ENCODE measurements at regions not wholly inside any gene's neighbourhood (a gene's known extent, or its start where the extent isn't known, plus 50 kb on each side); places are given as distances from the start of the nearest gene placed in this dataset.

DNA sequence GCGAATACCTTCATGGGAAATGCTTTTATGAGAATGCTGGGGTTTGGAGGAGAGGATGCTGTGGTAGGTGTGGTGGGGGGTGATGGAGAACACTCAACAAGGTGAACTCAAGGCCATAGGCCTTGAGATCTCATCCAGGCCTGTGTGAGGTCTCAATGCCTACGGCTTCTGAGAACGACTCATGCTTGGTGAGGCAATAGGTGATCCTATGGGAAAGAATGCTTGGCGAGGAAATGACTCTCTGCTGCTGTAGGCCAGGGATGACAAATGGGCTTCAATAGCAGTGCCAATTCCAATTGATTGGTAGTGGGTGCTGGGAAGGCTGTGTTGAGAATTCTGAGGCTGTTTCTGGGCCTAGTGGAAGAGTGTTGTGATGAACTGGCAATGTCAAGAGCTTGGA lies 280.2 kb upstream of the CLINT1 start:
- Histone ChIP-seq H3K27ac (no peak overlapping the region), H3K36me3 (replicated peaks in 1 of 2) (no peaks in the 10 kb centered on the region), H3K4me3 (no peak overlapping the region), H3K27me3 (no peaks in the 10 kb centered on the region), H3K9me3 (replicated peaks in 1 of 3) (no peaks in the 10 kb centered on the region), H3K4me1 (replicated peaks in 1 of 2) (no peaks in the 10 kb centered on the region)
- WGBS, 4 donors = 79 to 91% (median 86%) methylated on average over 4 of the region's 4 CpGs
- intact Hi-C loops (cut with DNase I) = no loop called here
- TF ChIP-seq POLR2A (IDR thresholded peaks at IDR 0.05) = no peak
- TF ChIP-seq, protein P1, sequence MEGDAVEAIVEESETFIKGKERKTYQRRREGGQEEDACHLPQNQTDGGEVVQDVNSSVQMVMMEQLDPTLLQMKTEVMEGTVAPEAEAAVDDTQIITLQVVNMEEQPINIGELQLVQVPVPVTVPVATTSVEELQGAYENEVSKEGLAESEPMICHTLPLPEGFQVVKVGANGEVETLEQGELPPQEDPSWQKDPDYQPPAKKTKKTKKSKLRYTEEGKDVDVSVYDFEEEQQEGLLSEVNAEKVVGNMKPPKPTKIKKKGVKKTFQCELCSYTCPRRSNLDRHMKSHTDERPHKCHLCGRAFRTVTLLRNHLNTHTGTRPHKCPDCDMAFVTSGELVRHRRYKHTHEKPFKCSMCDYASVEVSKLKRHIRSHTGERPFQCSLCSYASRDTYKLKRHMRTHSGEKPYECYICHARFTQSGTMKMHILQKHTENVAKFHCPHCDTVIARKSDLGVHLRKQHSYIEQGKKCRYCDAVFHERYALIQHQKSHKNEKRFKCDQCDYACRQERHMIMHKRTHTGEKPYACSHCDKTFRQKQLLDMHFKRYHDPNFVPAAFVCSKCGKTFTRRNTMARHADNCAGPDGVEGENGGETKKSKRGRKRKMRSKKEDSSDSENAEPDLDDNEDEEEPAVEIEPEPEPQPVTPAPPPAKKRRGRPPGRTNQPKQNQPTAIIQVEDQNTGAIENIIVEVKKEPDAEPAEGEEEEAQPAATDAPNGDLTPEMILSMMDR (IDR thresholded peaks at IDR 0.05) = no peak
- no peak for DNase-seq

DNA sequence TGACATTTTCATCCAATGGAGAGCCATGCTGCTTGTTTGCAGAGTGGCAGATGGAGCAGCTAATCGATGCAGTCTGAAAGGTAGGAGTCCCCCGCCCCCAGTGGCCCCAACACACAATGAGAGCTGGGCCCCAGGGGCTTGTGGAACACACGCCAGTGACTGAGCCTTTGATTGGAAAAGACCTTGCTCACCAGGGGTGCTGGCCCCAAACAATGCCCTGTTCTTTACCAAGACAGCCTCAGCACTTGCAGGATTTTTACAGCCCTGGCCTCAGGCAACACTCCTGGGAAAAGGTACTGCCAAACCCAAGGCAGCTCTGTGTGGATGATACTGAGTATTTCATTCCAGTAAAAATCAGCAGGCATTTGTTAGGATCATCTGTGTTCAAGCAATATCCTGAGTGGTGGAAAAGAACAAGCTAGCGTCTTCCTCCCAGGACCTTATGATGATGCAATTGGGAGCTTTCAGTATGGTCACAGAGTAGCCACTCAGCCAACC lies 276.8 kb upstream of the CLINT1 start:
- Histone ChIP-seq H3K4me3 (no peak overlapping the region), H3K27me3 (no peaks in the 10 kb centered on the region), H3K27ac (no peak overlapping the region), H3K36me3 (replicated peaks in 1 of 2) (no peaks in the 10 kb centered on the region), H3K4me1 (replicated peaks in 1 of 2) (no peaks in the 10 kb centered on the region), H3K9me3 (replicated peaks in 1 of 3) (no peaks in the 10 kb centered on the region)
- 80 to 88% (median 86%) methylated on average over 4 of the region's 4 CpGs for WGBS, 4 donors
- no peak for DNase-seq
- TF ChIP-seq, protein P1 (IDR thresholded peaks at IDR 0.05) = no peak
- TF ChIP-seq POLR2A (IDR thresholded peaks at IDR 0.05) = no peak
- intact Hi-C loops (cut with DNase I) = no loop called here

DNA sequence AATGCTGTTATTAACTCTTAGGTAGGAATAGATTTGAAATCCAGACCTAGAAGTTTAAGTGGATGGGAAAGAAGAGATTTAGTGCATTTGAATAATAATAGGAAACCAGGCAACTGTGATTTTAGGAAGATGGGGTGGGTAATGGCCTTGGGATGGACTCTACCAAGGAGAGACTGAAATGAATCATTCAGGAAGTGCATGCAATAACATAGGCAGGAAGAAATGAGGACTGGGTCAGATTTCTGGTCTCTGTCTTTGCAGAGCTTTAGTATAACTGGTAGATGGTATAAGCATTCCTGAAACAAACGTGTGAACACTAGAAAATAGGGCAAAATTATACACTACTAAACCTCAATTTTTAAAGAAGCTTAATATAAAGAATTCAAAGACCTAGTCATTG lies 274.4 kb upstream of the CLINT1 start:
- Histone ChIP-seq H3K27me3 (no peaks in the 10 kb centered on the region), H3K36me3 (replicated peaks in 1 of 2) (no peaks in the 10 kb centered on the region), H3K4me3 (no peak overlapping the region), H3K9me3 (replicated peaks in 1 of 3) (no peaks in the 10 kb centered on the region), H3K4me1 (replicated peaks in 1 of 2) (no peaks in the 10 kb centered on the region), H3K27ac (no peak overlapping the region)
- TF ChIP-seq, protein P1 (IDR thresholded peaks at IDR 0.05) = no peak
- TF ChIP-seq POLR2A (IDR thresholded peaks at IDR 0.05) = no peak
- 44 to 69% (median 55%) methylated on average over 1 of the region's 1 CpG for WGBS, 4 donors
- intact Hi-C loops (cut with DNase I) = no loop called here
- DNase-seq = no peak

DNA sequence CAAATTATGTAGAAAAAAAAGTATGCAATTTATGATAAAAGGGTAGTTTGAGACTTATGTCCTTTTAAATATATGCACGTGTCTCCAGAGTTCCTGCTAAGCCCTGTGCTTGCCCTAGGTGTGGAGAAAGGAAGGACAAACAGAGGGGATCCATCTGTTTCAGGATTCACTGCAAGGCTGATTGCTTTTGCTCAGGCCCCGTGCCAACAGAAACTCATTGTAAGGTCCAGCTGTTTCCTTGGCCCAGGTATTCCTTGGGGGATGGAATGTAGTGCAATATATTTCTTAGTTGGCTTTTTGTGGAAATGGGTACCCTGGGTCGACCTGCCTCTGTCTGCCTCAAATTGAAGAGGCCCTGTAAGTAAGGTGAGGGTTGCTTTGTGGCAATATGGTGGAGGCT lies 268.6 kb upstream of the CLINT1 start:
- no peaks in the 10 kb centered on the region for H3K27me3 ChIP-seq
- no peaks in the 10 kb centered on the region for H3K4me1 ChIP-seq (replicated peaks in 1 of 2)
- H3K9me3 ChIP-seq (replicated peaks in 1 of 3) = no peaks in the 10 kb centered on the region
- no peak overlapping the region for H3K27ac ChIP-seq
- intact Hi-C loops (cut with DNase I) = no loop called here
- no peak for TF ChIP-seq POLR2A (IDR thresholded peaks at IDR 0.05)
- TF ChIP-seq, protein P1 (IDR thresholded peaks at IDR 0.05) = no peak
- whole genome bisulfite sequencing, 4 donors = 65 to 81% (median 76%) methylated on average over 3 of the region's 3 CpGs
- H3K36me3 ChIP-seq (replicated peaks in 1 of 2) = no peaks in the 10 kb centered on the region
- DNase-seq = no peak
- no peak overlapping the region for H3K4me3 ChIP-seq

Data from adrenal gland (tissue), 9 donors.